Natural killer cell (primary cell): ENCODE measurements at regions not wholly inside any gene's neighbourhood (a gene's known extent, or its start where the extent isn't known, plus 50 kb on each side); places are given as distances from the start of the nearest gene placed in this dataset.

ENCODE experiments used
- ATAC-seq, 3 donors: fragments of 150-1000 bp in 2 of 3; fragments of 200-7000 bp in 1 of 3; cut with Tn5 transposase; 1 replicate in 1 of 3; 2 replicates in 2 of 3; pipeline ENCODE4 v1.10.0; 2021; ENCODE audit warnings: mild to moderate bottlenecking in 2 of 3, moderate library complexity in 2 of 3
- DNase-seq, 2 donors: peaks; one replicate each; pipeline versions ENCODE4 v3.0.0 to v3.0.0-alpha.2; 2013 to 2021; ENCODE audit warnings: mixed read lengths in 1 of 2
- H3K27ac ChIP-seq: one replicate; pipeline ENCODE4 v1.5.1; 2013; ENCODE audit warnings: mild to moderate bottlenecking, low read length
- H3K27me3 ChIP-seq: one replicate; pipeline ENCODE4 v1.6.1; 2013; ENCODE audit warnings: low read length; ENCODE audit not compliant: control insufficient read depth, insufficient read depth
- H3K36me3 ChIP-seq: one replicate; pipeline ENCODE4 v1.6.1; 2013; ENCODE audit warnings: low read length; ENCODE audit not compliant: control insufficient read depth, insufficient read depth
- H3K4me1 ChIP-seq: one replicate; pipeline ENCODE4 v1.6.1; 2013; ENCODE audit warnings: low read length; ENCODE audit not compliant: control insufficient read depth, insufficient read depth
- H3K4me3 ChIP-seq: one replicate; pipeline ENCODE4 v1.5.1; 2013; ENCODE audit warnings: low read length
- H3K9me3 ChIP-seq: one replicate; pipeline ENCODE4 v1.6.1; 2013; ENCODE audit warnings: low read length; ENCODE audit not compliant: control insufficient read depth, insufficient read depth
- H3K27ac Mint-ChIP-seq, 2 donors: one replicate each; pipeline ENCODE4 v1.8.0; 2022; ENCODE audit warnings: mild to moderate bottlenecking in 2 of 2, mixed read lengths in 2 of 2, moderate library complexity in 1 of 2
- H3K27me3 Mint-ChIP-seq, 2 donors: one replicate each; pipeline ENCODE4 v1.8.0; 2022; ENCODE audit warnings: low read depth in 2 of 2, mixed read lengths in 2 of 2
- H3K36me3 Mint-ChIP-seq: one replicate; pipeline ENCODE4 v1.8.0; 2022; ENCODE audit warnings: mixed read lengths
- H3K4me1 Mint-ChIP-seq, 2 donors: one replicate each; pipeline ENCODE4 v1.8.0; 2022; ENCODE audit warnings: mixed read lengths in 2 of 2
- H3K4me3 Mint-ChIP-seq: one replicate; pipeline ENCODE4 v1.8.0; 2022; ENCODE audit warnings: mild to moderate bottlenecking, moderate library complexity, mixed read lengths
- H3K9me3 Mint-ChIP-seq, 2 donors: one replicate each; pipeline ENCODE4 v1.8.0; 2022; ENCODE audit warnings: mixed read lengths in 2 of 2
- CTCF ChIP-seq: fragments of 200-600 bp; IDR thresholded peaks from one replicate; pipeline ENCODE4 v1.8.0; 2022; ENCODE audit warnings: antibody characterized with exemption
- WGBS: methylation state at CpG from one replicate; pipeline ENCODE4 v1.1.7; 2013; ENCODE audit warnings: missing lambda C conversion rate; ENCODE audit not compliant: insufficient coverage; 5-methylcytosine and 5-hydroxymethylcytosine counted together
- intact Hi-C: fragments of 100-400 bp; cut with micrococcal nuclease; formaldehyde crosslinking; loops from one replicate; pipeline ENCODE4 v1.14.2; 2022

GRCh38 chr14:46306267-46306666 is 345.3 kb downstream of the RPL10L start:
- Histone ChIP-seq H3K9me3 (no peaks in the 10 kb centered on the region), H3K36me3 (no peaks in the 10 kb centered on the region), H3K27ac (no peak overlapping the region), H3K4me1 (no peaks in the 10 kb centered on the region), H3K4me3 (no peak overlapping the region), H3K27me3 (no peaks in the 10 kb centered on the region)
- no peak overlapping the region for H3K27ac Mint-ChIP-seq
- intact Hi-C loops, result no loop called here
- no peak for TF ChIP-seq CTCF
- peaks cover 9 to 10% of the 10 kb centered on the region in 2 donors for H3K9me3 Mint-ChIP-seq
- no peaks in the 10 kb centered on the region for H3K4me1 Mint-ChIP-seq
- H3K36me3 Mint-ChIP-seq, result peaks cover 8% of the 10 kb centered on the region
- DNase-seq (no peak), ATAC-seq (no peak)
- H3K4me3 Mint-ChIP-seq, result no peak overlapping the region
- WGBS, result 84% methylated on average over 2 of the region's 2 CpGs
- H3K27me3 Mint-ChIP-seq, result no peaks in the 10 kb centered on the region

GRCh38 chr14:46300765-46301164 is 350.8 kb downstream of the RPL10L start:
- H3K4me3 Mint-ChIP-seq, result no peak overlapping the region
- no CpG with 5 or more reads among the region's 2 CpGs for WGBS
- Histone ChIP-seq H3K4me1 (no peaks in the 10 kb centered on the region), H3K4me3 (no peak overlapping the region), H3K27ac (no peak overlapping the region), H3K36me3 (no peaks in the 10 kb centered on the region), H3K27me3 (no peaks in the 10 kb centered on the region), H3K9me3 (no peaks in the 10 kb centered on the region)
- peaks cover 16 to 24% of the 10 kb centered on the region in 2 donors for H3K9me3 Mint-ChIP-seq
- DNase-seq (no peak), ATAC-seq (no peak)
- intact Hi-C loops, result no loop called here
- no peaks in the 10 kb centered on the region for H3K4me1 Mint-ChIP-seq
- H3K27ac Mint-ChIP-seq, result no peak overlapping the region
- H3K36me3 Mint-ChIP-seq, result peaks cover 14% of the 10 kb centered on the region
- no peaks in the 10 kb centered on the region for H3K27me3 Mint-ChIP-seq
- no peak for TF ChIP-seq CTCF

- H3K27me3 ChIP-seq, result no peaks in the 10 kb centered on the region
- H3K27me3 Mint-ChIP-seq, result no peaks in the 10 kb centered on the region
- no peak for ATAC-seq
- intact Hi-C loops, result no loop called here
- H3K36me3 ChIP-seq, result no peaks in the 10 kb centered on the region
- no peak overlapping the region for H3K4me3 ChIP-seq
- H3K9me3 Mint-ChIP-seq, result peaks cover 16 to 25% of the 10 kb centered on the region in 2 donors
- H3K27ac ChIP-seq, result no peak overlapping the region
- no peak overlapping the region for H3K4me3 Mint-ChIP-seq
- no peak for TF ChIP-seq CTCF
- no peaks in the 10 kb centered on the region for H3K4me1 Mint-ChIP-seq
- H3K9me3 ChIP-seq, result no peaks in the 10 kb centered on the region
- H3K36me3 Mint-ChIP-seq, result peaks cover 7% of the 10 kb centered on the region
- no peaks in the 10 kb centered on the region for H3K4me1 ChIP-seq
- no peak for DNase-seq
- no peak overlapping the region for H3K27ac Mint-ChIP-seq
These were observed 360.9 kb downstream of the RPL10L start for GRCh38 chr14:46290706-46291105.

GRCh38 chr14:46279776-46280175 is 371.8 kb downstream of the RPL10L start:
- H3K4me1 ChIP-seq, result no peaks in the 10 kb centered on the region
- no peak overlapping the region for H3K4me3 ChIP-seq
- no peaks in the 10 kb centered on the region for H3K27me3 Mint-ChIP-seq
- H3K27ac Mint-ChIP-seq, result no peak overlapping the region
- no CpG with 5 or more reads among the region's 1 CpG for WGBS
- H3K9me3 Mint-ChIP-seq, result peaks cover 8% of the 10 kb centered on the region in 2 donors
- ATAC-seq, result no peak
- H3K4me1 Mint-ChIP-seq, result no peaks in the 10 kb centered on the region
- TF ChIP-seq CTCF, result no peak
- no peak overlapping the region for H3K27ac ChIP-seq
- peaks cover 5% of the 10 kb centered on the region for H3K36me3 Mint-ChIP-seq
- DNase-seq, result no peak
- no peak overlapping the region for H3K4me3 Mint-ChIP-seq
- H3K27me3 ChIP-seq, result no peaks in the 10 kb centered on the region
- intact Hi-C loops, result no loop called here
- H3K9me3 ChIP-seq, result no peaks in the 10 kb centered on the region
- H3K36me3 ChIP-seq, result no peaks in the 10 kb centered on the region
